ENCODE measurements at regions not wholly inside any gene's neighbourhood (a gene's known extent, or its start where the extent isn't known, plus 50 kb on each side); places are given as distances from the start of the nearest gene placed in this dataset.
"Not testable (repeated sequence)": the region's sequence is repeated elsewhere in the genome, so short reads cannot be mapped to it uniquely, and the experiment has no call there.

- Histone ChIP-seq H3K4me3 (no peak overlapping the region), H3K9me3 (replicated peaks) (no peaks in the 10 kb centered on the region)
- DNase-seq = no peak
Observed at GRCh38 chr10:4301291-4302045, 516.5 kb upstream of the KLF6 start.

DNA sequence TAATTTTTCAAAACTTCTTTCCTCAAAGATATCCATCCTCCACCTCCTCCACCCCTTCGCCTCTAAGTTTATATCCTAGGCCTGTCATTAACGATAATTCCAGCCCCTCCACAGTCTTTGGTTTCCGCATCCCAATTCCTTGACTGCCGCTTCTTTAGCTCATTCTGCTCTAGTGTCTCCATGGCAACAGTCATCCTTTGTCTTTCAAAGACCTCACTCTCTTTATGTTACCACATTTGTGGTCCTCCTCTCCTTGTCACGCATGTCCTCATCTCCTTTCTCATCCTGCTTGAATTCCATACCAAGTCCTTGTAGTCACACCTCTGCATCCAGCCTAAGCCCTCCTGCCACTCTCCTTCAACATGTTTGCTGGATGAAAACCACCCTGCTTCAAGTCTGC, 511.2 kb upstream of the KLF6 start:
- Histone ChIP-seq H3K9me3 (replicated peaks) (no peaks in the 10 kb centered on the region), H3K27ac (no peak overlapping the region), H3K27me3 (no peaks in the 10 kb centered on the region), H3K36me3 (no peaks in the 10 kb centered on the region), H3K4me1 (no peaks in the 10 kb centered on the region), H3K4me3 (no peak overlapping the region)
- no peak for DNase-seq

More at GRCh38 chr10:4301291-4302045, 516.5 kb upstream of the KLF6 start:
- Histone ChIP-seq H3K27ac (no peak overlapping the region), H3K36me3 (no peaks in the 10 kb centered on the region), H3K27me3 (no peaks in the 10 kb centered on the region), H3K4me1 (no peaks in the 10 kb centered on the region)

DNA sequence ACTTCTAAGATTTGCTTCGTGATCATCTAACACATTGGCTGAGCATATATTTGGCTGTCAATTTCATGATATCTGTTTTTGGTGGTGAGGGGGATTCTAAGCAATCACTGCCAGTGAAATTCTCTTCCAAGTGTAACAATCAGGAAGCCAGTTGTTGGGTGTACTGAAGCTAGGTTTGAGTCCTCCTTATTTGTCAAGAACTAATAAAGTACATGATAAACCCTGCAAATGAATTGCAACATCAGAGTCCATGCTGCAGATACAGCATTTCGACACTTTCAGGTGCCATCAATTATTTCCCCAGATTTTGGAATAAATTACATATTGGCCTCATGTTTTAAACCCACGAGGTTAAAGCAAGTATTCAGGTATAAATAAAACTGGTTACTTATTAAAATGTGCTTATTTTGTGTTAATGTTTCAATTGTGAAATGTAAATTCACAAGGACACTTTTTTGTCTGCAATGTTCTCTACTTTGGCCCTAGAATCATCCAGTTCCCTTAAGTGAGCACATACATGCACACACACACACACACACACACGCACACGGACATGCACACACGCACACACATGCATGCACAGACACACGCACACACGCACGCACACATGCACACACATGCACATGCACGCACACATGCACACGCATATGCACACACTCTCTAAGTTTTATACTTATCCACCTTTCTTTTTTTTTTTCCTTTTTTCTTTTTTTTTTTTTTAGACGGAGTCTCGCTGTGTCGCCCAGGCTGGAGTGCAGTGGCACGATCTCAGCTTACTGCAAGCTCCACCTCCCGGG, 510.2 kb upstream of the KLF6 start:
- Histone ChIP-seq H3K9me3 (replicated peaks) (no peaks in the 10 kb centered on the region), H3K4me1 (no peaks in the 10 kb centered on the region), H3K27me3 (no peaks in the 10 kb centered on the region), H3K4me3 (no peak overlapping the region), H3K36me3 (no peaks in the 10 kb centered on the region), H3K27ac (no peak overlapping the region)
- DNase-seq = no peak

- Histone ChIP-seq H3K27me3 (no peaks in the 10 kb centered on the region), H3K4me1 (no peaks in the 10 kb centered on the region), H3K4me3 (no peak overlapping the region), H3K27ac (no peak overlapping the region), H3K36me3 (no peaks in the 10 kb centered on the region), H3K9me3 (replicated peaks) (no peaks in the 10 kb centered on the region)
- no peak for DNase-seq
Observed at GRCh38 chr10:4294271-4294670, 509.3 kb upstream of the KLF6 start.

- H3K4me3 ChIP-seq = no peak overlapping the region
- H3K4me1 ChIP-seq = no peaks in the 10 kb centered on the region
- no peaks in the 10 kb centered on the region for H3K27me3 ChIP-seq
- H3K36me3 ChIP-seq = no peaks in the 10 kb centered on the region
- no peaks in the 10 kb centered on the region for H3K9me3 ChIP-seq (replicated peaks)
- no peak for DNase-seq
- no peak overlapping the region for H3K27ac ChIP-seq
Observed at GRCh38 chr10:4291990-4292389, 507.0 kb upstream of the KLF6 start.

DNA sequence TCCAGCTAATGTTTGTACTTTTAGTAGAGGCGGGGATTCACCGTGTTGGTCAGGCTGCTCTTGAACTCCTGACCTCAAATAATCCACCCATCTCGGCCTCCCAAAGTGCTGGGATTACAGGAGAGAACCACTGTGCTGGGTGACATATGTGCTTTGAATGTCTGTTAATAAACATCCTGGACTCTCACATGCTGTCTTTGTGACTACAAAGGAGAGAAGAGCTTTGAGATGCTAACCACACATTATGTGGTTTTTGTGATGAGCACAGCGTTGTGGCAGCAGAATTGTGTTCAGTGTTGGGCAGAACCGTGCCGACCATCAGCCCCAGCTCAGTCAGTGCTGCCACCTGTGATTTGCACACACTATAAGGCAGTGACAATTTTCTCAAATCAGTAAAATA, 500.1 kb upstream of the KLF6 start:
- Histone ChIP-seq H3K36me3 (no peaks in the 10 kb centered on the region), H3K9me3 (replicated peaks) (no peaks in the 10 kb centered on the region), H3K27ac (no peak overlapping the region), H3K4me1 (no peaks in the 10 kb centered on the region), H3K27me3 (no peaks in the 10 kb centered on the region), H3K4me3 (no peak overlapping the region)
- no peak for DNase-seq

DNA sequence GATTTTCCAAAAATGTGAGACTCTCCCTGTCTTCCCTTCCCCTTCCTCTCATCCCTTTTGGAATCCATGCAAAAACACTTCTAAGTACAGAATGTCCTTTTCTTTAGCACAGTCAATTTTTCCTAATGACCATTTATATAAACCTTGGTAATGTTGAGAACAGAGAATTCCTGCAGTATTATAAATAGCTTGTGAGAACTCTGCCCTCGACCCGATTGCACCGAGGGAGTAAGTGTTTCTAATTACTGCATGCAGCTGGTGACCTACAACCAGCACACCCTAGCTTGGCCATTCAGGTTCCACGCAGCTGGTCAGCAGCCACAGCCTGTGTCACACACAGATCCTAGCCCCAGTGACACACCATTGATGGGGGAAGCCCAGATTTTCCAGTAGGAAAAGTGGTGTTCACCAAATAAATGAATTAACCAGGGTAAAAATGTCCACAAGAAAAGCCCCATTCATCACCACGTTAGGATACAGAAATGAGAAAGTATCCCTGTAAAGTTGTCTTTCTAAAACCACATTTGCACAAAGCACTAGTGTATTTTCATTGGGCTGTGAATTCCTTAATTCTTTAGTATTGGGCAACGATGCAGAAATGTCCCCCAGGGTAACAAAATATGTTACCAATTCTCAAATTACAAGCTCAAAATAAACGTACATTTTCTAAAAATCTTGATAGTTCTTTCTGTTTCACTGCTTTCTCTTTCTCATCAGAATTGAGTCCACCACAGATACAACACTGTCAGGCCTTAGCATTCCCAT, 499.0 kb upstream of the KLF6 start:
- DNase-seq = no peak
- no peak overlapping the region for H3K4me3 ChIP-seq
- H3K9me3 ChIP-seq (replicated peaks) = no peaks in the 10 kb centered on the region
- no peak overlapping the region for H3K27ac ChIP-seq
- H3K4me1 ChIP-seq = no peaks in the 10 kb centered on the region
- no peaks in the 10 kb centered on the region for H3K27me3 ChIP-seq
- H3K36me3 ChIP-seq = no peaks in the 10 kb centered on the region

- Histone ChIP-seq H3K4me3 (no peak overlapping the region), H3K27ac (no peak overlapping the region), H3K27me3 (no peaks in the 10 kb centered on the region), H3K4me1 (no peaks in the 10 kb centered on the region), H3K36me3 (no peaks in the 10 kb centered on the region), H3K9me3 (replicated peaks) (no peaks in the 10 kb centered on the region)
- no peak for DNase-seq
Observed at GRCh38 chr10:4282496-4282895, 497.5 kb upstream of the KLF6 start.

DNA sequence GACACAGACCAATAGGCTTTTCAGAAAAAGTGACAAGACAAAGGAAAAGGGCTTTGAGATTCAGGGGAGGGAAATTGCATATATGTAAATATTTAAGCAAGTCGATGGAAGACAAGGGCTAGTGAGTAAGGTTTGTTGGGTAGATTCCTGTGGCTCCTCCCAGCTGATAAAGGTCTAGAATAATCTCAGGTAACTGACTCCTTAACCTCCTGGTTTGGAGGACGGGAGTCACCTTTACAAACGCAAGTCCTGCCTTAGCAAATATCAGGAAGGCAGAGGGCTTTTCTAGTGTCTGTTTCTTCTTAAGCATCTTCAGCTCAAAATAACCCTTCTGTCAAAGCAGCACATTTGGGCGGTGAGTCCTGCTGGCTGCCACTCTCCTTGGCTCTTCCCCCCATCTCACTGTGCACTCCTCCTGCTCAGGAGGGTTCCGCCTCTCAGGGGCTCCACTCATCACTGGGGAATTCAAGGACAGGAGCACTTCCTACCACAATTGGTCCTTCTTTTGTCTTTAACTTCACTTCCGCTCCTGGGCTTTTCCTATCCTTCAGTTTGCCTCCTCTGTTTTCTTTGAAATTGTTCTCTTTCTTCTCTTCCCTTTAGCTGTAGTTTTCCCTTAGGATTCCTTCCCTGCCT, 496.3 kb upstream of the KLF6 start:
- Histone ChIP-seq H3K4me3 (no peak overlapping the region), H3K4me1 (no peaks in the 10 kb centered on the region), H3K27ac (no peak overlapping the region), H3K9me3 (replicated peaks) (no peaks in the 10 kb centered on the region), H3K36me3 (no peaks in the 10 kb centered on the region), H3K27me3 (no peaks in the 10 kb centered on the region)
- no peak for DNase-seq

DNA sequence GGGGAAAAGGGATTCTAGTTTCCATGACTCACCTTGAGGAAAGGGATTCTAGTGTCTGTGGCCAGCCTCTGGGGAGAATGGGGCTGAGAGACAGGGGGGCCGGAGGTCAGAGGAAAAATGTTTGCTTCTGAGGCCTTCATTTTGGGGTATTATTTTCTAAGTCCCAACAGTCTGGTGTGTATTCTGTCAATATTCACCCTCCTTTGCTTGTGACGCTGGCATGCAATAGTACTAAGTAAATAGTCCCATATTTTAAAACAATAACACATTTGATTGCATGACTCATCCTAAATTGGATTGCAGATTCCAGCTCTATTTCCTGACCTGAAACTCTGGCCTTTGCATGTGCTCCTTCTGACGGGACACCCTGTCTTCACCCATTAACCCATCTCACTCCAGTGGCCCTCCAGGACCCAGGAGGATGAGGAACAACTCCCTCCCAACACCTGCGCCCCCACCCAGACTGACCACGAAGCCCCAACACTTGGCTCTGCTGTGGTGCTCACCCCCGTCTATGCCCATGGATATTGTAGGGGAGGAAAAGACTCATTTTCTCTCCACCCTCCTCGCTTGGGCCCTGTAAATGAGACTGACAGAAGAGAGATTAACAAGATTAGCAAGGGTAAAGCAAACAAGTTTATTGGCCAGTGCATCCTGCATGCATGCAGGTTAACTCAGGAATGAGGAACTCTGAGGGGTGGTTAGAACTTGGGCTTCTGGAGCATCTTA, 495.6 kb upstream of the KLF6 start:
- DNase-seq = no peak
- no peaks in the 10 kb centered on the region for H3K27me3 ChIP-seq
- no peak overlapping the region for H3K27ac ChIP-seq
- no peaks in the 10 kb centered on the region for H3K9me3 ChIP-seq (replicated peaks)
- no peak overlapping the region for H3K4me3 ChIP-seq
- H3K36me3 ChIP-seq = no peaks in the 10 kb centered on the region
- H3K4me1 ChIP-seq = no peaks in the 10 kb centered on the region

DNA sequence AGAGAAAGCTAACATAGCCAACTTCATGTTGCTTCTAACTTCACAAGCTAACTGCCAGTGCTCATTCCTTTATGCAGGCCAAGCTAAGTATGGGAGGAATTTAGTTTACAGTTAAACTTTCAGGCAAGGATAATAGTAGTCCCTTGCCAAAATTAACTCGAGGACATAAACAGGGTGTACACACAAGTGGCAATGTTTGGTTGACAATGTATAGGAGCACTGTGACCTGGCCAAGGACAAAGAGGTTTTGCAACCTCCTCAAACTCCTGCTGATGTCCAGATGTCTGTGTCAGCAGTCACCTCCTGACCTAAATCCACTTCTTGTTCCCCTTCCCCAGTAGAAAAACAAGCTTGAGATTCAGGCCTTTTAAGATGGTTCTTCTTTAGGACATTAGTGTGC, 494.6 kb upstream of the KLF6 start:
- Histone ChIP-seq H3K27ac (no peak overlapping the region), H3K36me3 (no peaks in the 10 kb centered on the region), H3K27me3 (no peaks in the 10 kb centered on the region), H3K4me1 (no peaks in the 10 kb centered on the region), H3K4me3 (no peak overlapping the region), H3K9me3 (replicated peaks) (no peaks in the 10 kb centered on the region)
- no peak for DNase-seq

DNA sequence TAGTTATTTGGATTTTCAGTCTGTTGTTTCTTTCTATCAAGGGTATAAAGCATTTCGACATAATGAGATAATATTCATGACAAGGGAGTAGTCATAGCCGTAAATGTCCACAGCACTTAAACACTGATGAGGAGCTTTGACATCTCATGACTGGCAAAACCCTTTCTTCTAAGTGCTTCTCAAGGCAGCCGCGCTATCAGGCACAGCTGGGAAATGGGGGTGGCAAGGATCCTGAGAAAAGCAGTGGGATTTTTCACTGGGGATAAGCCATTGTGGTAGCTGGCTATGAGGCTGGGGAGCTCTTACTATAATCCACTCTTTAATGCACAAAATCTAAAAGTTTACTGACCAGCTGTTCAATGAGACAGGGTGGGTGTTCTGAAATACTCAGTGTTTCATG, 493.2 kb upstream of the KLF6 start:
- Histone ChIP-seq H3K9me3 (replicated peaks) (no peaks in the 10 kb centered on the region), H3K27ac (no peak overlapping the region), H3K36me3 (no peaks in the 10 kb centered on the region), H3K4me1 (no peaks in the 10 kb centered on the region), H3K27me3 (no peaks in the 10 kb centered on the region), H3K4me3 (no peak overlapping the region)
- peak in 1 of 2 experiments; percentile 13 for DNase-seq

DNA sequence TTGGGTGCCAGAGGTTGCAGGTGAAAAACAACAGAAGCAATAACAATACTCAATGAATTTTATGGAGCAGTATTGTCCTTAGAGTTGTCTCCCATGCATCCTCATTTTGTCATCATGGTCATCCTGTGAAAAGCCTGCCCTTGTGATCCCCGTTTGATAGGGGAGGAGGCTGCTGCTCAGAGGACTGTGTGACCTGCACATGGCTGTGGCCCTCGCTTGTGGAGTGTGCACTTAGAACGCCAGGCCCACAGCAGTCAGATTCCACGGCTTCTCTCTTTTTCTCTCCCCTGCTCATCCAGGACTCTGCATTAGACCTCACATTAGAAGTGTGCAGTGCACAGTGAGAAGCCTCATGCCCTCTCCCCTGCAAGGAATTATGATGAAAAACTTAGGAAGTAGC, 491.1 kb upstream of the KLF6 start:
- no peaks in the 10 kb centered on the region for H3K27me3 ChIP-seq
- no peaks in the 10 kb centered on the region for H3K9me3 ChIP-seq (replicated peaks)
- no peak for DNase-seq
- no peak overlapping the region for H3K27ac ChIP-seq
- no peak overlapping the region for H3K4me3 ChIP-seq
- no peaks in the 10 kb centered on the region for H3K36me3 ChIP-seq
- H3K4me1 ChIP-seq = no peaks in the 10 kb centered on the region

GRCh38 chr10:4274671-4275070, 489.7 kb upstream of the KLF6 start:
- not testable (repeated sequence) for H3K9me3 ChIP-seq (replicated peaks); H3K36me3 ChIP-seq; H3K27ac ChIP-seq; DNase-seq; H3K4me3 ChIP-seq; H3K27me3 ChIP-seq; H3K4me1 ChIP-seq
